HG03103 (cell line): ENCODE measurements at regions not wholly inside any gene's neighbourhood (a gene's known extent, or its start where the extent isn't known, plus 50 kb on each side); places are given as distances from the start of the nearest gene placed in this dataset.

Source experiments
- ATAC-seq: cut with Tn5 transposase; IDR thresholded peaks from one replicate; pipeline ENCODE4 v1.9.1; 2021; ENCODE audit warnings: low read depth; ENCODE audit not compliant: unreplicated experiment

GRCh38 chr11:110989428-110990133 is 255.9 kb upstream of the POU2AF2 start:
- no peak for ATAC-seq

- ATAC-seq = no peak
These were observed 256.9 kb upstream of the POU2AF2 start for GRCh38 chr11:110988671-110989070.

- no peak for ATAC-seq
These were observed 259.5 kb upstream of the POU2AF2 start for GRCh38 chr11:110986016-110986415.

GRCh38 chr11:110985547-110985946 is 260.0 kb upstream of the POU2AF2 start:
- no peak for ATAC-seq

GRCh38 chr11:110984693-110985092 is 260.8 kb upstream of the POU2AF2 start:
- no peak for ATAC-seq

GRCh38 chr11:110984147-110984546 is 261.4 kb upstream of the POU2AF2 start:
- ATAC-seq = no peak

- no peak for ATAC-seq
These were observed 263.3 kb upstream of the POU2AF2 start for GRCh38 chr11:110982214-110982613.

GRCh38 chr11:110979696-110980095 is 265.8 kb upstream of the POU2AF2 start:
- no peak for ATAC-seq

GRCh38 chr11:110977661-110978060 is 265.4 kb upstream of the ARHGAP20 start:
- no peak for ATAC-seq

- ATAC-seq = no peak
These were observed 262.5 kb upstream of the ARHGAP20 start for GRCh38 chr11:110974731-110975130.

- ATAC-seq = no peak
These were observed 261.3 kb upstream of the ARHGAP20 start for GRCh38 chr11:110973401-110973980.

- no peak for ATAC-seq
These were observed 260.4 kb upstream of the ARHGAP20 start for GRCh38 chr11:110972640-110973039.

- ATAC-seq = no peak
These were observed 259.9 kb upstream of the ARHGAP20 start for GRCh38 chr11:110972106-110972505.

- no peak for ATAC-seq
These were observed 258.9 kb upstream of the ARHGAP20 start for GRCh38 chr11:110971140-110971539.

GRCh38 chr11:110968348-110969062 is 256.3 kb upstream of the ARHGAP20 start:
- ATAC-seq = no peak

- no peak for ATAC-seq
These were observed 253.9 kb upstream of the ARHGAP20 start for GRCh38 chr11:110966131-110966530.

- no peak for ATAC-seq
These were observed 250.7 kb upstream of the ARHGAP20 start for GRCh38 chr11:110962921-110963320.

- no peak for ATAC-seq
These were observed 247.9 kb upstream of the ARHGAP20 start for GRCh38 chr11:110960167-110960566.

GRCh38 chr11:110958216-110958615 is 246.0 kb upstream of the ARHGAP20 start:
- no peak for ATAC-seq

GRCh38 chr11:110955776-110956175 is 243.5 kb upstream of the ARHGAP20 start:
- ATAC-seq = no peak

- ATAC-seq = no peak
These were observed 239.8 kb upstream of the ARHGAP20 start for GRCh38 chr11:110951950-110952503.
